NCI-H1092 (cell line): ENCODE measurements at regions not wholly inside any gene's neighbourhood (a gene's known extent, or its start where the extent isn't known, plus 50 kb on each side); places are given as distances from the start of the nearest gene placed in this dataset.
A peak's percentile ranks its signal among the peaks of the same experiment; 100 is the strongest.

Experiments used
- DNase-seq: peaks from one replicate; lab custom pipeline; 2025; lab: John Stamatoyannopoulos, UW

DNA sequence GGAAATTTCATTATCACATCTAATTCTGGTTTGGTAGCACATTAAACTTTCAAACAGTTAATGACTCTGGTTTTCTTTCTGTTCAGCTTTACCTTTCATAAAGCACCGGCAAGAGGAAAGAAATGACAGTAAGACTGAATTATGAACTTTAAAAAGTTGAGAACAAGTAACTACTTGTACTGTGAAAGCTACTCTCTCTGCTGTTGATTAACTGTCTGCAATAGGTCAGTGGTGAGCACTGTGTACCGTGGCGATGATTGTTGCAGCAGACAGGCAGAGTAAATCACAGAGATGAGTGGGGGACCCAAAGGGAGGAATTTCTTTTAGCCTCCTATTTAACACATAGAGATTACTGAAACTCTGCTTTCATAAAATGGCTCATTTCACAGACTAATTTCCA lies 74.0 kb upstream of the MEF2C start:
- no peak for DNase-seq

DNA sequence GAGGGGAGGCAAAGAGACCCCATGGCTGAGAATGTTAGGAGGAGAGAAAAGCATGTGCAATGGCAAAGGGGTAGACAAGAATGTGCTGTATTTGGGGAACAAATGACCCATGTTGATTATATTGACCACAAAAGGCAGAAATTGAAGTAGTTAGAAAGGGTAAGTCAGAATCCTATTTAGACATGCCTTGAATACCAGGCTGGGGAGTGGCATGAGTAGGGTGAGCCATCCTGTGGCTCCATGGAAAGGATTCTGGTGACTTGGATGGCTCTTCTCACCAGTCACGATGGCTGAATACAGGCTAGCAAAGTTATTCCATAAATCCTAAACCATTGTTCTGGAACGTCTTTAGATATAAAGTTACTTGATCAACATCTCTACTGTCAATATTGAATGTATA lies 73.4 kb upstream of the MEF2C start:
- no peak for DNase-seq

DNA sequence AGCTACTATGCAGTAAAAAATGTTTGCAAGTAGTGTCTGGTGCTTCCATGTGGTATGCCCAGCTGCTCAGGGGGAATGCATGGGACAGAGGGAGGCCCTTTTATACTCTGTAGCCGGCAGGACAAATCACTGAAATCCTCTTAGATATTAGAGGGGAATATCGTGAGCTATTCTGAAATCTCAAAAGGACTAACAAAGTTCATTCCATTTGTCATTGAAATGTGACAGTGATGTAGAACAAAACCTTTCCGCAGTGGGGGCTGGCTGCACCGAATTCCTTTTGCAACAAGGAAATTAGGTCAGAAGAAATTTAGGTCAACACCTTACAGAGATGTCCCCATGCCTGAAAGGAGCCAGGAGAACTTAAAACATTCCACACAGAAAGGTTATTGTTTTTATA lies 72.4 kb upstream of the MEF2C start:
- DNase-seq: no peak

GRCh38 chr5:88954511-88954910 lies 71.5 kb upstream of the MEF2C start:
- no peak for DNase-seq

GRCh38 chr5:88952996-88953643 lies 70.1 kb upstream of the MEF2C start:
- peak; percentile 1 for DNase-seq

DNA sequence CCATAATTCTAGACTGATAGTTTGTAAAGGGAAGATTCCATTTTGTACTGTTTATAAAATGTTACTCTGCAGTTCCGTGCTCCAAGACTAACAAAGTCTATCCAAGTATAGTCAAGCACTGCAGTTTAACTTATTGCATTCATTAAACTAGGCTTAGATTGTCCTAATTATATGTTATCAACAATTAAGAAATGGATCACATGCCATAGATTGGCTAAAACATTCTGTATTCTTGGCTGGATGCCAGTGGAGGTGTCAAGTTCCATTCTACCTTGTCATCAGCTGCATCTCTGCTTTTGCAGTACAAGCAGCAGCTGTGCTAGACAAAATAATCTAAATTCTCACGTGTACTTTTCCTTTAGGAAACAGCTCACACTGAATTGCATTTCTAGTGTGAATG lies 69.4 kb upstream of the MEF2C start:
- peak; percentile 70 for DNase-seq

- no peak for DNase-seq
These were observed 68.5 kb upstream of the MEF2C start for GRCh38 chr5:88951457-88951856.

DNA sequence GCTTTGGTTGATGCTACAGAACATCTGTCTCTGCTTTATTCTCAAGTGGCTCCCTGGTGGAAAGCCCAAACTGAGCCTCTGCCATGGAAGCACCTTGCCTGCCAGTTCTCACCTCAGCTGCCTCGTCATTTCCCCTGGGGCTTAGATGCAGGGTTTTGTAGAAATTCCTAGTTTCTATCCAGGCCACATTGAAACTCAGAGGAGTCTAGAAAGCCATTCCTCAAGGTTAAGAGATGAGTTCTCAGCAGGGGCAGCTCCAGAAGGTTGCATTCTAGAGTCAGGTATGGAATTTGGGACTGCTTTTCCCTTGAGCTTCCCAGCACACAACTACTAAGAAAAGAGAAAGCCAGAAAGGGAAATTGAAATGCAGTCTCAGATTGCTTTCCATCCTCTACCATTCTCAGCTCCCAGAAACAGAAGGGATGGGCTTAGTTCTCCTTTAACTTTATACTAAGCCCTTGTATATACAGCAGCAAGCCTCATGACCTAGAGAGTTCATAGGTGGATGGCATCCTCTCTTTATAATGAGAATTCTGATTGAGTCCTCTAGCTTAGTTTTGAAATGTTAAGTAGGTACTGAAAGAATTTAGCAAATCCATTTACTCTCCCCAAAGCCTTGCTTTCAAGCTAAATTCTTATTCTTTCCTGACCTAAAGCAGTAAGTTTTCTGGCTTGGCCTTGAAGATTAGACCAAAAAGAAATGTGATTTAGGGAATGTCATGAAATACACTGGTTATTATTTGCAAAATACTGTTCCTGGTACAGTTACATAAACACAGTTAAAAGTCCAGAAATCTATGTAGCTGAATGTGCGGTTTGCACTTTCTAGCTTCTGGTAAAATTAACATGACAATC lies 66.0 kb upstream of the MEF2C start:
- no peak for DNase-seq

DNA sequence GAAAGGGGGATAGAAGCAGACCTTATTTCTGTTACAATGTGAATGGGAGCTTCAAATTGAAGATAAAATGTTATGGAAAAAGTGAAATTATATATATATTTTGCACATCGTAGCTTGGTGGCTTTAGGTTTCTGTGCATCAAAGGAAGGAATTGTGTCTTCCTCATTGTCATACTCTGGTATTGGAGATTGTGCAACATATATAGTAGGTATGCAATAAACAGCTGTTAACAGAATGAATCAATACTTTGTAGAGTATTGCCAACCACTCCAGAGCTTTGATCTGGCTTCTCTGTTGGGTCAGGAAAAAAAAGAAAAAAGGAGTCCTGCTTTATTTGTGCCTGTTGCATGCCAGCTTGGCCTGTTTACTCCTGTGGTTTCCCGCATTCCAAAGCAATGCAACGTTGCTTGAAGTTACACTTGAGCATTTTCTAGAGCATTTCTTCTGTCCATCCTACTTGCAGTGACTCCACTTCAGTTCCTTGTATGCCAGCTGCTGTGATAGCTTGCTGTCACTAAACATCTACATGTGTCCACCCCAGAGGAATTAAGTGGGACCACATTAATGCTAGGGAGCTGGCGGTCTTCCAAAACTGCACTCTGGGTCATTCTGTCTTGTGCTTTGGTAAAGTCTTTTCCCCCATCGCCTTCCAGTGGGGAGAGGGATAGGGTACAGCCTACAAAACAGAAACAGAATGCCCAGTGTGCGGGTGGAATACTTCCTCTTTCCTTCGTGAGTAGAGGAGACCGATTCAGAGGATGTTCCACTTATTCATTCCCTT lies 62.0 kb upstream of the MEF2C start:
- DNase-seq: no peak

DNA sequence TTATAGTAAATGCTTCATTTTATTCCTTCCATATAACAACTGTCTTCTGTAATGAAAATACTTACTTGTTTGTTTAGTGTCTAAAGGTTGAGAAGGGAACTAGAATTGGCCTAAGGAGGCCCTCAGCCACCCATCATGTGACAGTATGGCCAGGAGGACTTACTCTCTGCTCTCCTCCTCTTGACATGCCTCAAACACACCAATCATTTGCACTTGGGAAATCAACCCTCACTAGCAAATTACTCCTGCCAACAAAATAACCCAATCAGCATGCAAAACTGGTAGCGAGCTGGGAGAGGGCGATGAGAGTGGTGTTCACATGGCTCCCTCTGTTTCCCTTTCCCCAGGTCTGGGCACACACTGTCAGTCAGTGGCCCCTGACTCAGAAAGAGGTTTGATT lies 58.6 kb upstream of the MEF2C start:
- no peak for DNase-seq

- no peak for DNase-seq
These were observed 57.7 kb upstream of the MEF2C start for GRCh38 chr5:88940713-88941112.

- DNase-seq: no peak
These were observed 56.3 kb upstream of the MEF2C start for GRCh38 chr5:88939300-88939699.

- no peak for DNase-seq
These were observed 55.5 kb upstream of the MEF2C start for GRCh38 chr5:88938488-88938887.

- no peak for DNase-seq
These were observed 54.4 kb upstream of the MEF2C start for GRCh38 chr5:88937406-88937805.

- no peak for DNase-seq
These were observed 51.5 kb upstream of the MEF2C start for GRCh38 chr5:88934439-88934838.
